DOHH2 (cell line): ENCODE measurements at regions not wholly inside any gene's neighbourhood (a gene's known extent, or its start where the extent isn't known, plus 50 kb on each side); places are given as distances from the start of the nearest gene placed in this dataset.

Source experiments
- CTCF ChIP-seq: fragments of 200-600 bp; sonication (generic); IDR thresholded peaks from one replicate; pipeline ENCODE4 v1.5.1; 2014; ENCODE audit warnings: antibody characterized with exemption, mild to moderate bottlenecking, low read depth, low read length; ENCODE audit not compliant: poor library complexity, severe bottlenecking
- EZH2phosphoT487 ChIP-seq: fragments of 200-600 bp; sonication (generic); IDR thresholded peaks from 2 replicates; pipeline ENCODE4 v1.6.1; 2017; ENCODE audit warnings: borderline replicate concordance, mild to moderate bottlenecking, antibody characterized with exemption, low read length, moderate library complexity, mixed read lengths

- TF ChIP-seq CTCF (no peak), EZH2phosphoT487 (no peak)
Measured at GRCh38 chr4:187046471-187046870, 322.8 kb upstream of the FAT1 start.
